ENCODE measurements at regions not wholly inside any gene's neighbourhood (a gene's known extent, or its start where the extent isn't known, plus 50 kb on each side); places are given as distances from the start of the nearest gene placed in this dataset.

DNA sequence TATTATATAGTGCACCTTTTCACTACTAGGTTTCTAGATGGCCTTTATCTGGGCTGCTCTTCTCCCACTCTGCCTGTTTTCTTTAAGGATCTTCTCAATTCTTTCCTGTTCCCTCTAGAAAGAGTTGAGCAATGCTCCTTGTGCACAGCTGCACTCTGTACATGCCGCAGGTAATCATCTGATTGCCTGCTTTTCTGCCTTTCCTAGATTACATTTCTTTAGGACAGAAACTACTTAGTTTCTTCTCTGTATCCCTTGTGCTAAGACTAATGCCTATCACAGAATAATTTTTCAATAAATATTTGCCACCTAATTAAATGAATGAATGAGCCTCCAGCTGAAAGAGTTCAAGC is 802.4 kb upstream of the ID2 start:
- no peak for TF ChIP-seq EZH2phosphoT487 (IDR thresholded peaks at IDR 0.05; ENCODE audit: borderline replicate concordance)
- TF ChIP-seq, protein P1, sequence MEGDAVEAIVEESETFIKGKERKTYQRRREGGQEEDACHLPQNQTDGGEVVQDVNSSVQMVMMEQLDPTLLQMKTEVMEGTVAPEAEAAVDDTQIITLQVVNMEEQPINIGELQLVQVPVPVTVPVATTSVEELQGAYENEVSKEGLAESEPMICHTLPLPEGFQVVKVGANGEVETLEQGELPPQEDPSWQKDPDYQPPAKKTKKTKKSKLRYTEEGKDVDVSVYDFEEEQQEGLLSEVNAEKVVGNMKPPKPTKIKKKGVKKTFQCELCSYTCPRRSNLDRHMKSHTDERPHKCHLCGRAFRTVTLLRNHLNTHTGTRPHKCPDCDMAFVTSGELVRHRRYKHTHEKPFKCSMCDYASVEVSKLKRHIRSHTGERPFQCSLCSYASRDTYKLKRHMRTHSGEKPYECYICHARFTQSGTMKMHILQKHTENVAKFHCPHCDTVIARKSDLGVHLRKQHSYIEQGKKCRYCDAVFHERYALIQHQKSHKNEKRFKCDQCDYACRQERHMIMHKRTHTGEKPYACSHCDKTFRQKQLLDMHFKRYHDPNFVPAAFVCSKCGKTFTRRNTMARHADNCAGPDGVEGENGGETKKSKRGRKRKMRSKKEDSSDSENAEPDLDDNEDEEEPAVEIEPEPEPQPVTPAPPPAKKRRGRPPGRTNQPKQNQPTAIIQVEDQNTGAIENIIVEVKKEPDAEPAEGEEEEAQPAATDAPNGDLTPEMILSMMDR (conservative IDR thresholded peaks at IDR 0.05; ENCODE audit: low read length) = no peak

Data from Loucy (cell line).